OCI-M1 (cell line): ENCODE measurements at regions not wholly inside any gene's neighbourhood (a gene's known extent, or its start where the extent isn't known, plus 50 kb on each side); places are given as distances from the start of the nearest gene placed in this dataset.
A peak's percentile ranks its signal among the peaks of the same experiment; 100 is the strongest.

Source experiments
- DNase-seq: peaks from one replicate; lab custom pipeline; 2025; lab: John Stamatoyannopoulos, UW

GRCh38 chr2:126990605-126991532 is 92.2 kb downstream of the TEX51 start:
- DNase-seq: no peak

GRCh38 chr2:126994340-126994777 is 95.7 kb downstream of the TEX51 start:
- peak; percentile 73 for DNase-seq

- peak; percentile 2 for DNase-seq
Measured at GRCh38 chr2:126995621-126996377, 97.1 kb downstream of the TEX51 start.

- no peak for DNase-seq
Measured at GRCh38 chr2:126996378-126996699, 97.6 kb downstream of the TEX51 start.
